Limb (tissue), 2 donors: ENCODE measurements at regions not wholly inside any gene's neighbourhood (a gene's known extent, or its start where the extent isn't known, plus 50 kb on each side); places are given as distances from the start of the nearest gene placed in this dataset.
"Not testable (repeated sequence)": the region's sequence is repeated elsewhere in the genome, so short reads cannot be mapped to it uniquely, and the experiment has no call there.

ENCODE experiments used
- DNase-seq, 2 donors: peaks; one replicate each; pipeline ENCODE4 v3.0.0-alpha.2; 2016; ENCODE audit errors: extremely low spot score in 2 of 2

- DNase-seq, result no peak
Measured at GRCh38 chr7:29619111-29619510, 55.5 kb downstream of the PRR15 start.

- DNase-seq, result no peak
Measured at GRCh38 chr7:29619848-29620555, 56.4 kb downstream of the PRR15 start.

- DNase-seq, result no peak
Measured at GRCh38 chr7:29620556-29620930, 56.9 kb downstream of the PRR15 start.

GRCh38 chr7:29622335-29623265 lies 59.0 kb downstream of the PRR15 start:
- DNase-seq, result no peak

GRCh38 chr7:29623973-29624372 lies 60.3 kb downstream of the PRR15 start:
- no peak for DNase-seq

GRCh38 chr7:29626730-29627129 lies 63.1 kb downstream of the PRR15 start:
- DNase-seq, result no peak

GRCh38 chr7:29627631-29628030 lies 64.0 kb downstream of the PRR15 start:
- DNase-seq, result no peak

- DNase-seq, result no peak
Measured at GRCh38 chr7:29629507-29629906, 65.9 kb downstream of the PRR15 start.

- DNase-seq, result peak in 1 of 2 donors; percentile 41
Measured at GRCh38 chr7:29635067-29636008, 71.7 kb downstream of the PRR15 start.

GRCh38 chr7:29636009-29636351 lies 72.3 kb downstream of the PRR15 start:
- DNase-seq, result no peak

GRCh38 chr7:29637374-29637773 lies 73.7 kb downstream of the PRR15 start:
- DNase-seq, result no peak

- not testable (repeated sequence) for DNase-seq
Measured at GRCh38 chr7:29638841-29639240, 75.2 kb downstream of the PRR15 start.

- DNase-seq, result no peak
Measured at GRCh38 chr7:29639386-29639785, 75.8 kb downstream of the PRR15 start.

GRCh38 chr7:29639886-29640595 lies 76.4 kb downstream of the PRR15 start:
- DNase-seq, result no peak

- no peak for DNase-seq
Measured at GRCh38 chr7:29641651-29642050, 78.0 kb downstream of the PRR15 start.

- no peak for DNase-seq
Measured at GRCh38 chr7:29642494-29643155, 79.0 kb downstream of the PRR15 start.

GRCh38 chr7:29646116-29646515 lies 82.5 kb downstream of the PRR15 start:
- not testable (repeated sequence) for DNase-seq

- no peak for DNase-seq
Measured at GRCh38 chr7:29647020-29647654, 83.5 kb downstream of the PRR15 start.

- DNase-seq, result not testable (repeated sequence)
Measured at GRCh38 chr7:29647691-29648210, 84.1 kb downstream of the PRR15 start.
